Endothelial cell (in vitro differentiated cells): ENCODE measurements at regions not wholly inside any gene's neighbourhood (a gene's known extent, or its start where the extent isn't known, plus 50 kb on each side); places are given as distances from the start of the nearest gene placed in this dataset.

Source experiments
- DNase-seq: peaks from one replicate; pipeline ENCODE4 v3.0.0; 2021; ENCODE audit warnings: low spot score
- H3K27ac Mint-ChIP-seq: one replicate; pipeline ENCODE4 v1.8.0; 2021; ENCODE audit warnings: mixed read lengths, inconsistent platforms; ENCODE audit not compliant: unreplicated experiment
- H3K27me3 Mint-ChIP-seq: one replicate; pipeline ENCODE4 v1.8.0; 2021; ENCODE audit warnings: mild to moderate bottlenecking, moderate library complexity, mixed read lengths, inconsistent platforms; ENCODE audit not compliant: unreplicated experiment
- H3K36me3 Mint-ChIP-seq: one replicate; pipeline ENCODE4 v1.8.0; 2021; ENCODE audit warnings: mild to moderate bottlenecking, low read depth, mixed read lengths, inconsistent platforms; ENCODE audit not compliant: unreplicated experiment
- H3K4me1 Mint-ChIP-seq: one replicate; pipeline ENCODE4 v1.8.0; 2021; ENCODE audit warnings: mild to moderate bottlenecking, mixed read lengths, inconsistent platforms; ENCODE audit not compliant: unreplicated experiment
- H3K4me3 Mint-ChIP-seq: one replicate; pipeline ENCODE4 v1.8.0; 2021; ENCODE audit warnings: mild to moderate bottlenecking, mixed read lengths, inconsistent platforms; ENCODE audit not compliant: unreplicated experiment
- H3K9me3 Mint-ChIP-seq: one replicate; pipeline ENCODE4 v1.8.0; 2021; ENCODE audit warnings: mixed read lengths, inconsistent platforms; ENCODE audit not compliant: unreplicated experiment
- CTCF ChIP-seq: fragments of 200-600 bp; sonication (generic); IDR thresholded peaks from one replicate; pipeline ENCODE4 v1.5.0; 2021; ENCODE audit warnings: antibody characterized with exemption; ENCODE audit not compliant: unreplicated experiment

- Mint-ChIP-seq H3K9me3 (no peaks in the 10 kb centered on the region), H3K27ac (no peak overlapping the region), H3K27me3 (no peaks in the 10 kb centered on the region), H3K36me3 (no peaks in the 10 kb centered on the region), H3K4me1 (peaks cover 5% of the 10 kb centered on the region), H3K4me3 (no peak overlapping the region)
- no peak for TF ChIP-seq CTCF
- DNase-seq: no peak
These were observed 2046.8 kb upstream of the CDH9 start for GRCh38 chr5:29085142-29085541.

GRCh38 chr5:29079771-29080170, 2041.4 kb upstream of the CDH9 start:
- Mint-ChIP-seq H3K27me3 (peaks cover 1% of the 10 kb centered on the region), H3K36me3 (no peaks in the 10 kb centered on the region), H3K27ac (no peak overlapping the region), H3K4me3 (no peak overlapping the region), H3K4me1 (no peaks in the 10 kb centered on the region), H3K9me3 (no peaks in the 10 kb centered on the region)
- DNase-seq: peak; percentile 38
- TF ChIP-seq CTCF: no peak

GRCh38 chr5:29077451-29077850, 2039.1 kb upstream of the CDH9 start:
- Mint-ChIP-seq H3K9me3 (no peaks in the 10 kb centered on the region), H3K36me3 (no peaks in the 10 kb centered on the region), H3K4me3 (no peak overlapping the region), H3K4me1 (no peaks in the 10 kb centered on the region), H3K27ac (no peak overlapping the region), H3K27me3 (peaks cover 1% of the 10 kb centered on the region)
- TF ChIP-seq CTCF: no peak
- no peak for DNase-seq

GRCh38 chr5:29069104-29069402, 2030.7 kb upstream of the CDH9 start:
- Mint-ChIP-seq H3K4me3 (no peak overlapping the region), H3K9me3 (no peaks in the 10 kb centered on the region), H3K27me3 (no peaks in the 10 kb centered on the region), H3K36me3 (no peaks in the 10 kb centered on the region), H3K4me1 (no peaks in the 10 kb centered on the region), H3K27ac (no peak overlapping the region)
- no peak for TF ChIP-seq CTCF
- no peak for DNase-seq

GRCh38 chr5:29061381-29061780, 2023.0 kb upstream of the CDH9 start:
- H3K27me3 Mint-ChIP-seq: no peaks in the 10 kb centered on the region
- TF ChIP-seq CTCF: no peak
- no peaks in the 10 kb centered on the region for H3K4me1 Mint-ChIP-seq
- no peak overlapping the region for H3K4me3 Mint-ChIP-seq
- no peak for DNase-seq
- no peaks in the 10 kb centered on the region for H3K9me3 Mint-ChIP-seq
- no peaks in the 10 kb centered on the region for H3K36me3 Mint-ChIP-seq
- no peak overlapping the region for H3K27ac Mint-ChIP-seq
